ENCODE measurements at regions not wholly inside any gene's neighbourhood (a gene's known extent, or its start where the extent isn't known, plus 50 kb on each side); places are given as distances from the start of the nearest gene placed in this dataset.

DNA sequence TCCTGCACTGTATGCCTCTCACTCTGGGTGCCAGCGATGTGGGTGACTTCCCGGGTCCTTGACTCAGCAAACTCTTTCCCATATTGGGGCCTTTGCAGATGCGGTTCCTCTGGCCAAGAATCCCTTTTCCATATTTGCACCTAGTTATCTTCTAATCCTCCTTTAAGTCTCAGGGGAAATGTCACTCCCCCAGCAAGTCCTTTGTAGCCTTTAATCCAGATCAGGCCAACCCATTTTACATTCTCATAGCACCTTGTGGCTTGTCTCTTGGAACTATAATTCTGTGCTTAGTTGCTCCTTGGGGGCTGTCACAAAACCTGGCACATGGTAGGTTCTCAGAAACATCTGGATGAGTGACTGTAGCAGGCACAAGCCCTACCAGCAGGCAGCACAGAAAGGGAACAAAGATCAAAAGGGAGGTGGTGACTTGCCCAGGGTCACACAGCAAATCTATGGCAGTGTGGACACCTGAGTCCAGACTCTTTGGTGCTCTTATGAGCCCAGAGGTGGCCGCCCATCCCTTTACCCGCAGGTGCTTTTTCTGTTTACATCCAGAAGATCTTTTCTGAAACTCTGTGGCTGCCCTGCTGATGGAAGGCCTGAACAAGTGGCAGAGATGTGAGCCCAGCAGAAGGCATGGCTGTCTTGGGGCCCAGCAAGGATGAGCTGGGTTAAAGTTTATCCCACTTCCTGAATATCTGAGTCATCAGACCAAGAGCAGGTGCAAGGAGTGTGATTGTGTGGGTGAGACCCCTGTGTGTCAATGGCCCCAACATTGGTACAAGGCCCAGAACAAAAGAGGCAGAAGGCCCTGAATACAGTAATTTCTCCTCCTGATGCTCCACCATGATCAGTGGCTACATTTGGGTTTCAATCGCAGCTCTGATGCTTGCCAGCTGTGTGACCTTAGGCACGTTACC lies 78.6 kb upstream of the GRK3 start:
- no peaks in the 10 kb centered on the region for H3K9me3 ChIP-seq (ENCODE audit: control insufficient read depth, insufficient read depth, low read length)
- CTCF ChIA-PET = no interaction called here
- H3K4me3 ChIP-seq (ENCODE audit: low read depth, low read length) = no peak overlapping the region
- no peak for DNase-seq (ENCODE audit: low read depth, low spot score)
- no peak overlapping the region for H3K27ac ChIP-seq (ENCODE audit: low read depth, low read length)
- TF ChIP-seq, protein P1, sequence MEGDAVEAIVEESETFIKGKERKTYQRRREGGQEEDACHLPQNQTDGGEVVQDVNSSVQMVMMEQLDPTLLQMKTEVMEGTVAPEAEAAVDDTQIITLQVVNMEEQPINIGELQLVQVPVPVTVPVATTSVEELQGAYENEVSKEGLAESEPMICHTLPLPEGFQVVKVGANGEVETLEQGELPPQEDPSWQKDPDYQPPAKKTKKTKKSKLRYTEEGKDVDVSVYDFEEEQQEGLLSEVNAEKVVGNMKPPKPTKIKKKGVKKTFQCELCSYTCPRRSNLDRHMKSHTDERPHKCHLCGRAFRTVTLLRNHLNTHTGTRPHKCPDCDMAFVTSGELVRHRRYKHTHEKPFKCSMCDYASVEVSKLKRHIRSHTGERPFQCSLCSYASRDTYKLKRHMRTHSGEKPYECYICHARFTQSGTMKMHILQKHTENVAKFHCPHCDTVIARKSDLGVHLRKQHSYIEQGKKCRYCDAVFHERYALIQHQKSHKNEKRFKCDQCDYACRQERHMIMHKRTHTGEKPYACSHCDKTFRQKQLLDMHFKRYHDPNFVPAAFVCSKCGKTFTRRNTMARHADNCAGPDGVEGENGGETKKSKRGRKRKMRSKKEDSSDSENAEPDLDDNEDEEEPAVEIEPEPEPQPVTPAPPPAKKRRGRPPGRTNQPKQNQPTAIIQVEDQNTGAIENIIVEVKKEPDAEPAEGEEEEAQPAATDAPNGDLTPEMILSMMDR (IDR thresholded peaks at IDR 0.05; ENCODE audit: low read depth, low read length) = no peak
- POLR2A ChIA-PET = no interaction called here
- H3K27me3 ChIP-seq (ENCODE audit: control insufficient read depth, insufficient read depth, low read length) = peaks cover 2% of the 10 kb centered on the region

DNA sequence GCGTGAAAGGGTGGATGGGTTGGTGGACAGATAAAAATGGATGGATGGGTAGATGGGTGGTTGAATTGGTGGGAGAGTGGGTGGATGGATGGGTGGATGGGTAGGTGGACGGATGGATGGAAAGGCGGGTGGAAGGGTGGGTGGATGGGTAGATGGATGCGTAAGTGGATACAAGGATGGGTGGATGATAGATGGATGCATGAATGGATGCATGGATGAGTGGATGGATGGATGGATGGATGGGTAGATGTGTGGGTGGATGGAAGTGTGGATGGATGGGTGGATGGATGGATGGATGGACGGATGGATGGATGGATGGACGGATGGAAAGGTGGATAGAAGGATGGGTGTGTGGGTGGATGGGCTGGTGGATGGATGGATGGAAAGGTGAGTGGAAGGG lies 77.0 kb upstream of the GRK3 start:
- ChIA-PET POLR2A (no interaction called here), CTCF (no interaction called here)

DNA sequence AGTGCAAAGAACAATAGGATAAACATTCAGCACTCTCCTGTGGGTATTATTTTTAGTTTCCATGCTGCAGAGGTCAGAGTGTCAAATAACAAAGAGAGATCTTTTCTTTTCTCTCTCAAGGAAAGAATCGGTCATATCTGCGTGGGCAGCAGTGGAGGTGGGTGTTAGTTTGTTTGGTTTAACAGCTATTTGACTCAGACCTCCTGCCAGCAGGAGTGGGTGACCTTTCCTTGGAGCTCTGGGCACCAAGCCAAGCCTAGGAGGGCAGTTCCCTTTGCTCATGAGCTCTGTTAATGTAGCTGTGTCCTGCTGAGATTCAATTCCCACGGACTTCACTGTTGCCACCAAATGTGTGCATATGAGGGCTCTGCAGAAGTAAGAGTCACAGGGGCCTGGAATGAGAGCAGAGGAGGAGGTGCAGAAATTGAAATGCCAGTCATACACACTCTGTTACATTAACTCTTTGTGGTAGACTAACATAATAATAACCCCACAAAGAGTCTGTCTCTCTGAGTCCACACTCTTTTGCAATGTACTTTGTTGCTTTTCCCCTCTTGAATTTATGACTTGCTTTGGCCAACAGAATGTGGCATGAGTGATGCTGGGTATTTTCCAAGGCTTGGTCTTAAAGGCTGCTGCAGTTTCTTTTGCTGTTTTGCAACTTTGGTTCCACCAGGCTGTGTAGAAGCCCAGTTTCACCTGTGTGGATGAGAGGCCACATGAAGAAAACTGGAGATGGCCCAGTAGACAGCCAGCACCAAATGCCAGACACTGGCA lies 76.0 kb upstream of the GRK3 start:
- Histone ChIP-seq H3K4me3 (ENCODE audit: low read depth, low read length) (no peak overlapping the region), H3K9me3 (ENCODE audit: control insufficient read depth, insufficient read depth, low read length) (no peaks in the 10 kb centered on the region), H3K27ac (ENCODE audit: low read depth, low read length) (no peak overlapping the region), H3K27me3 (ENCODE audit: control insufficient read depth, insufficient read depth, low read length) (peaks cover 15% of the 10 kb centered on the region)
- TF ChIP-seq, protein P1 (IDR thresholded peaks at IDR 0.05; ENCODE audit: low read depth, low read length) = no peak
- POLR2A ChIA-PET = no interaction called here
- CTCF ChIA-PET = no interaction called here
- no peak for DNase-seq (ENCODE audit: low read depth, low spot score)

More for the DNA sequence above, 77.0 kb upstream of the GRK3 start:
- H3K27ac ChIP-seq (ENCODE audit: low read depth, low read length) = no peak overlapping the region
- H3K27me3 ChIP-seq (ENCODE audit: control insufficient read depth, insufficient read depth, low read length) = peaks cover 7% of the 10 kb centered on the region
- no peak for DNase-seq (ENCODE audit: low read depth, low spot score)
- TF ChIP-seq, protein P1 (IDR thresholded peaks at IDR 0.05; ENCODE audit: low read depth, low read length) = no peak
- H3K4me3 ChIP-seq (ENCODE audit: low read depth, low read length) = no peak overlapping the region
- no peaks in the 10 kb centered on the region for H3K9me3 ChIP-seq (ENCODE audit: control insufficient read depth, insufficient read depth, low read length)

DNA sequence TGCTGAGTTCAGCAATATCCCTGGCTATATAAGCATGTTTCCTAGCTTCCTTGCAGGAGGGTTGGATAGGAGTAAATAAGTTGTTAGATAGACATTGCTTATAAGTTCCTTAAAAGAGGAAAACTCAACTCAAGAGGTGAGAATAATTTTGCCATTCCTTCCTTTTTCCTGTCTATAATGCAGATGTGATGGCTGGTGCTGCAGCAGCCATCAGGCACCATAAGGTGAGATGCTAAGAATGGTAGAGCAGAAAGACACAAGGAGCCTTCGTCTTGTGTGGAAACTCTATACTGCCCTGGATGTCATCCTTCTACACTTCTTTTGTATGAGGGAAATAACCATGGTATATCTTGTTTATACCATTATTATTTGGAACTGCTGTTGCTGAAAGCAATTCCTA lies 74.5 kb upstream of the GRK3 start:
- CTCF ChIA-PET = no interaction called here

More for the DNA sequence above, 74.5 kb upstream of the GRK3 start:
- TF ChIP-seq, protein P1 (IDR thresholded peaks at IDR 0.05; ENCODE audit: low read depth, low read length) = no peak
- DNase-seq (ENCODE audit: low read depth, low spot score) = no peak
- Histone ChIP-seq H3K27me3 (ENCODE audit: control insufficient read depth, insufficient read depth, low read length) (peaks cover 21% of the 10 kb centered on the region), H3K4me3 (ENCODE audit: low read depth, low read length) (no peak overlapping the region), H3K9me3 (ENCODE audit: control insufficient read depth, insufficient read depth, low read length) (no peaks in the 10 kb centered on the region), H3K27ac (ENCODE audit: low read depth, low read length) (no peak overlapping the region)
- POLR2A ChIA-PET = no interaction called here
